ENCODE measurements at regions not wholly inside any gene's neighbourhood (a gene's known extent, or its start where the extent isn't known, plus 50 kb on each side); places are given as distances from the start of the nearest gene placed in this dataset.
A peak's percentile ranks its signal among the peaks of the same experiment; 100 is the strongest.

DNA sequence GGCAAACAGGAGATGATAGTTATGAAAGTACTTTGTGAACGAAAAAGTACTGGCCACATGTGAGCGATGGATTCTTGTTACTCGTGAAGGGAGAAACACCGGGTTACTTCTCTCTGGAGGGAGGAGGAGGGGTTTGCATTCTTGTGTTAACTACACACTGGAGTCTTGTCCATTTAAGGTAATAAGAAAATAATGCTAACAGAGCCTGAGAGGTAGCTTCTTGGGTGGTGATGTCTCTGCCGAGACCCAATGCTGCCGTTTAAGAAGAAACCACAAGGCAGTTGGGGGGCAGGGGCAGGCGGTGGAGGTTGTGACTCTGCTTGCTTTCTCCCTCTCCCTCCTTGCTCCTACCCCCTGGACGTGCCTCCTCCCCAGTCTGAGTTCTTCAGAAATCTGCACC is 100.9 kb upstream of the ROPN1 start:
- no peak for DNase-seq

DNA sequence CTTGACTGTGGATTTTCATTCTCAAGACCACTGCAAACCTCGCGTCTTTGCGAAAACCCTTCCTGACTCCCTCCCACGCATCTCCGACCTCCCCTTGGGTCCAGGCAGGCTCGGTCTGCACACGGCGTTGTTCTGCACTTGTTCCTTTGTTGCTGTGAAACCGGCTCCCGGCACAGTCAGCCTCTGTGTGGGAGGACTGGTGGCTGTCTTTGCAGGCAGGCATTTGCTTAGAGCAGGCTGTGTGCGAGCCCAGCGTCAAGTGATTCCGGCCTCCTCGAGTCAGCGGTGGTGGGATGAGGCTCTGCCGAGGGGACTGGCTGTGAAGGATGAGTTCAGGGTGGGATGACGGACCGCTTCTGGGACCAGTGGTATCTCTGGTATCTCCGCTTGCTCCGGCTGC is 102.6 kb upstream of the ROPN1 start:
- no peak for DNase-seq

DNA sequence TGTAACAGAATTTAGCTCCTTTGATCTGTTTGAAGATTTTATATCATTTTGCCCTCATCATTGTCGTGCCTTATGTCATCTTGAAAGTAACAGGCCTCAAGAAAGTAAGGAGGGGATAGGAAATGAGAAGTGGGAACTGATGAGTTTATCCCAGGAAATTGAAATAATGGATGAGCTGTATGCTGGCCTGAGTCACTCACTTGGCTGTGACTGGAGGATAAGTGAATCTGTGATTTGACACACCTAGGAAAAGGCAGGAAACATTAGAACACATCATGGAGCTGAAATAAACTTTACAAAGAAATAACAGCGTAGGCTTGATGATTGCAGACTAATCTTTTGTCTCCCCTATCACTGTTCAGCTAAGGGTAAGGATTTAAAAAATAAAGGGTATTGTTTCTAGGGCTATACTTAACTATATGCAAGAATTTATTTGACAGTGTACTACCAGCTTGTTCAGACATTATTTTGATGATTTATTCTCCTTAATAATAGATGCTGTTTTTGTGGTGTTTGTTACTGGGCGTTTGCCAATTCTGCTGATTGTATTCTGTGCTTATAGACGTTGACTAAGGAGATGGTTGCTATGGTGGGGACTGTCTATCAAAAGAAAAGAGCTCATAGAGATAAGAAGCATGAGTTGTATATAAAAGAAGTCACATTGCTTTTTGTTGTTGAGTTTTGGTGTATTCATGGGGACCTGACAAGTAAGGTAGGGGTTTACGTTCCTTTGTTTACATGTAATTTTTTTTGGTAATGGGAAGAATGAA is 105.6 kb upstream of the ROPN1 start:
- DNase-seq = no peak

DNA sequence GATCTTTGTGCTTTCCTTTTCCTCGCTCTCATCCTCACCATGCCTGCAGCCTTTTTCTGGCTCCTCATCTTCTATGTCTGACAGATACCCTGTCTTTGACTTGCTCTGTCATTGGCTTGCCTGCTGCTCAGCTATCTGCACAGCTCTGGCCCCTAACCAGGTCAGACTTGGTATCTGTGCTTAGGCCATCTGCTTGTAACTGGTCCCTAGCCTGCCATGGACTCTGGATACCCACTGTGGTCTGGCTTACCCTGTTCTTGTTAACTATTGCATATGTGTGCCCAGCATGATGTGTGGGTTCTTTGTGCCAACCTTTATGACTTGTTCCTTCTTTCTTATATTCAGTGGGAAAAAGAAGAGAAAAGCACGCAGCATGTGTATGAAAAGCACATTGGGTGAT is 109.7 kb upstream of the ROPN1 start:
- DNase-seq = no peak

DNA sequence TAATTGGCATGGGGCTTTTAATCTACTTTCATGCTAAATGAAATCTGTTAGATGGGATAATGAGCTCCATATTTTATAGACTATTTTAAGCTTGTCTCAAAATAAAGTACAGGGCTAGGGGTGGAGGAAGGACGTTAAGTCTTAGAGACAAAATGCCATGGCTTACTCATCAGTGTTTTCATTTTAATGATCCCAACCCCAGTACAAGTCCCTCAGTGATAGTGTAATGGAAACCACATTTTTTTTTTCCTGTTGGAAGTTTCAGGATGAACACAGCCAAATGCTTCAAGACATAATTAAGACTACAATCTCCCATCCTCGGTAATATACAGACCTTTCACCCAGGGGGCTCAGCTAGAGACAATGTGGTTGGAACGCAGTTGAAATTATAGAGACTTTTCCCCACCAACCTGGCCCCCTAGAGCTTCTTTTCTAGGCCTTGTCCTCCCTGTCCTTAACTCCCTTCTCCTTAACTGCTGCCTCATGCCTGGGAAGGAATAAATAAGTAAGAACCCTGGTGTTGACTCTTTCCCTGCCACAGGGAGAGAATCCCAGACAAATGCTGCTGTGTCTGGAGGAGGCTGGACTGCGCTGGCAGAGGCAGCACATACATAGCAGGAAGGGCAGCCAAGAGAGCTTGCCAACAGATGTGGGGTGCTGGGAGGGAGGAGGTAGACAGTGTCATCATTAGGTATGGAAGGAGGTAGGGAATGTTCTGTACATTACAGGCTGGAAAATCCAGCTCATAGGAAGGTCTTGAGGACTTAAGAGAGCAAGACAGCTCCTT is 115.4 kb upstream of the ROPN1 start:
- DNase-seq = no peak

DNA sequence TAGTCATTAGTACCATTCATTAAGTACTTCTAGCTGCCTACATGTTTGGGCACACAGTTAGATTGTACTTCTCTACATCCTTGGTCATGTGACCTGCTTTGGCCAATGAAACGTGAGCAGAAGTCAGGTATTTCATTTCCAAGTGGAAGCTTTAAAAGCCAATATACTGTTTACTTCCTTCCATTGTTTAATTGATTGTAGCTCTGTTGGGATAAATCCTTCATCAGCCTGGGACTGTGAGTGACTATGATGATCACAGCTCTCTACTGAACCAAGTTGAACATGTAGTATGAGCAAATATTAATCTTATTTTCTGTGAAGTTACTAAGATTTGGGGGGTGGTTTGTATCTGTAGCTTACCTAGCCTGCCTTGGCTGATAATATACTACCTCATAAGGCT is 116.5 kb upstream of the ROPN1 start:
- no peak for DNase-seq

DNA sequence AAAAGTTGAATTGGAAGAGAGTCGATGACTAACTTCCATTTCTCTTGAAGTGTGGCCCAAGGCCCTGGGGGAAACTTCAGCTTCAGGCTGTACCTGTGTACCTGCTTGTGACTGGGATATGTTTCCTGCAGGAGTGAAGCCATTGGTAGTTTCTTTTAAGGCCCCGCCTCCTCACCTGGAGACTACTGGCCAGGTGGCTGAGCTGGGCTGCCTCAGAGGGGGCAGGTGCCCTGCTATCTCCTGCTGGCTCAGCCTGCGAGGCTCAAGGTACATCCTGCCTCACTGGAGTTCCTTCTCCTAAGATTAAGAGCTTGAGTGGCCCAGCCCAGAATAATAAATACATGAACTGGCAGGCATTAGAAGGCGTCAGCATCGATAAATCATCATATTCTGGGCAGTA is 121.6 kb upstream of the ROPN1 start:
- no peak for DNase-seq

DNA sequence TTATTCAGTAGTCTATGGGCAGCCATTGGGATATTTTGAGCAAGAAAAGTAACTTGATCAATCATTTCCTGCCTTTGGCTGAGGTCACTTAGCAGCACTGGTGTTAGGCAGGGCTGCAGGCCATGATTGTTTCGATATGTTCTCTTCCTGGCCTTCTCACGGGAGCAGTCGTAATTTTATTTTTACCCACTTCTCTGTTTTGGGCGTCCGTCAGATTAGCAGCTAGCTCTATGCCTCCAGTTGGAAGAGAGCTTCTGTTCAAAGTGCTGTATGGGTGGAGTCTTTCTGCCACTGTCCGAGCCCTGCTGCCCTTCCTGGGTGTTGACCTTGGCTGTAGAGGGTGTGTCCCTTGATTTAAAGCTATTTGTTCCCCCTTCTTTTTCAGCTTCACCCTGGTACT is 123.4 kb upstream of the ROPN1 start:
- DNase-seq = no peak

DNA sequence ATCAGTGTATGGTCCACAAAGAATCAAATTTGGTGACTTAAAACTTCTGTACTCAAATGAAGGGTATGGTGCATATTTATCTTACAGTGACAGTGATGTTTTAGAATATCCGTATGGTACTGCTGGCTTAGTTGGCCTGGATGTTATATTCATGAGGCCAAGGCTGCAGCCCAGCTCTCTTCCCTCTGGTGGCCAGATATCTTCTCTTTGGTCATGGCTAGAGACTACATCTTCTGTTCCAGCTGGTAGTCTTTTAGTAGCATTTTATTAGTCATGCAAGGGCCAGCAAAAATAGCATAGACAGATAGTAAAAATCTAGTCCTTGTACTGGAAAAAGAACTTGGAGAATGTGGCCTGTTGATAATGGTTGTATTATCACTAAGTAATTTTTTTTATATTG is 124.0 kb upstream of the ROPN1 start:
- no peak for DNase-seq

DNA sequence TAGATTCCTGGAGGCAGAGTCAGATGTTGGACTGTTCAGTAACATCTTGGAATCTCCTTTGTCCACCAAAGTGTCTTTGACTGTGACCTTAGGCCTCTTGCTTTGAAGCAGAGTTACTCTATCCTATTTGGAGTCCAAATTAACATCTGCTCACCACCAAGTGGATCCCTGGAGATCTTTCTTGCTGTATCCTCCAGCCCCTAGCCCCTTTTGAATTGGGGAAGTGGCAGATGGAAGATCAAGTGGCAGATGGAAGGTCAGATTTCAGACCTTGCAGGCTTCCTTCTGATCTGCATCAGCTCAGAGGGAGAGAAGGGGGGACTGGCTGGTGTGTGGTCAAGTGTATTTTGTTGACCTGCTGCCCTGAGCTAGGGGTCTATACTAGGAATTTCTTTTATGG is 125.0 kb upstream of the ROPN1 start:
- no peak for DNase-seq

DNA sequence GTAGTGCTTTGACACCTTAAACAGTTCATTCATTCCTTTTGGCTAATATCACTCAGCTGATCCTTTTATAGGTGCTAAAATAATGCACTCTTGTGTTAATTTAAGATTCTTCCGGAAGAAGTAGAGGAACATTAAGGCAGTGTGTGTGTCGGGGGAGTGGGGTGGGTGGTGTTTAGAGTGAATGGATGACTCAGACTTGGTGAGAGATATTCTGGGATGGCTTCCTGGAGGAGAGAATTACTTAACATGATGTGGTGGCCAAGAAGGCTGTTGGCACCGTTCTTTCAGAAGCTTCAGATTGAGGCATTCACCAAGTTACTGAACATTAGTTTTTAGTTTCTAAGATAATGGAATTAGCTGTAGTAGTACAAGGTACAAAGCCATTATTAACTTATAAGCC is 125.6 kb upstream of the ROPN1 start:
- no peak for DNase-seq

DNA sequence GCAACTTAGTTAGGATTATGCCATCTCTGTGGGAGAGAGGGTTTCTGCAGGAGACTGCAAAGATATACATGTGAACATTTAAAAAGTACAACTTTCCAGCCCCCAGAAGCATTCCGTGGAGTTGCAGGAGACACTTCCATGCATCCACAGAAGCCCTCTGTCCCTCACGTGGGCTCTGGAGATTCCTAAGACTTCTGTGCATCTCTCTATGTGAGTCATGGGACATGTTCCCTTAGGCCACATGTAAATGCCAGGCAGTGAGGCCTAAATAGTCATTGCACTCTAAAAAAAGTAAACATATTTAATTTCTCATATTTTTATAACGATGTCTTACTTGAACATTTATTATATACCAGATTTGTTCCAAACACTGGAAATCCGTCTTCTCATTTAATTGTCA is 126.5 kb upstream of the ROPN1 start:
- DNase-seq = no peak

DNA sequence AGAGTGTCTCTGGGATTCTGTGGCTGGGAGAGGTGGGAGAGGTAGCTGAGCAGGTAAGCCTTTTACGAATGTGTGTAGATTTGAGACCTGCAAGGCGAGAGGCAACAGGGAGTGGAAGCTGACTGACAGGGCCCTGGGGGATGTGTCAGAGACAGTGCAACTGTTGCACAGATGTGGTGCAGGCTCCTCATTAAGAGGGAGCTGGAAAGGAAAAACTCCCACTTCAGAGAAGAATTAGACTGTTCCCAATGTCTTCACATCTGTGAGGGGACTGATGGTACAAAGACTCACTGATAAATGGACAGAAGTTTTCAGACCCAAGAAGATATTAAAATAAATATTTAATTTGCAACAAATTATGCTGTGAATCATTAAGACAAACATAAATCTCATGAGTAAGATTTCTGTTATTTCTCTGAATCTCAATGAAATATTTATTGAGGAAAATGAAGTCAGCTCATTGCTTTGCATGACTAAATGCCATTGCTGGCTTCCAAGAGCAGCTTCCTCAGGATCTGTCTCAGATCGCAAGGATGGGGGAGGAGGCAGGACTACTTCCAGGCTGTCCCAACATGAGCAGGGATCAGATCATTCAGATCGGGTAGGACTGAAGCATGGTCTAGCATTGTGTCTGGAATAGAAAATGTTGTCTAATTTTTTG is 127.3 kb upstream of the ROPN1 start:
- DNase-seq = peak; percentile 83

DNA sequence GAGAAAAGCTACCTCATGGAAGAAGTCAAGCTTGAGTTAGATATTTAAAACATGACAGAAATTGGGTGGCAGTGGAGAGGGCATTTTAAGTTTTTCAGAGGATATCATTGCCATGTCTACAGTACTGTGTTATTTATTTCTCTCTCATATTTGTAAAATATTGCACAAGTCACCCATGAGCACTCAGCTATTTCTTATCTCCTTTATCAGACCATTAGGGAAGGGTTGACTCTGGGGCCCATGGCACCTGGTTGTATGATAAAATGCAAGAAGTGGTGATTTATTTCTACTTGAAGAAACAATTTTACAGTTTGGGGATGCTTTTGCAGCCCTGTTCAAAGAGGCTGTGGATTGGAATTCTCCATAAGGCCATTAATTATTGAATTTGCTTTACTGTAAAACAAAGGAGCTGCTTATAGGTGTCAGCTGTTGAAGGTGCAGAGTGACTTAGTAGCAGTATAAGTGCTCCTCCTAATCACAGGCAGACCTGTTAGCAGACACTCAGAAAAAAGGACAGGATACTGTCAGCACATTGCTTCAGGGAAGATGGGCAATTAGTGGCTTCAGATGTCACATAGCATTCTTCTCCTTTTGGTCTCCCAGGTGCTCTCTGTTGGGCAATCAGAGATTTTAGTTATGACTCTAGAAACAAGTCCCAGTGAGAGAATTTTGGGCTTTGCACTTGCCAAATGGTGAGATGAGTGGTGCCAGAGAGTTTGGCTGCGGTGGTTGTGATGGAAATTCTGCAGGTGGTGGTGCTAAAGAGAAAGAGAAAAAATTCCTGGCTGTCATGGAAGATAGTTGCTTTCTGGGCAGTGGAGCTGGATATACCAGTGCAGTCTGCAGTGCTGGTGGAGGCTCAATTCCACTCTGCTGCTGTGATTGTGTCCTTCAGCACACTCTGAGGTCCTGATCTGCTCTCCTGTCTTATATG is 129.7 kb upstream of the ROPN1 start:
- no peak for DNase-seq

DNA sequence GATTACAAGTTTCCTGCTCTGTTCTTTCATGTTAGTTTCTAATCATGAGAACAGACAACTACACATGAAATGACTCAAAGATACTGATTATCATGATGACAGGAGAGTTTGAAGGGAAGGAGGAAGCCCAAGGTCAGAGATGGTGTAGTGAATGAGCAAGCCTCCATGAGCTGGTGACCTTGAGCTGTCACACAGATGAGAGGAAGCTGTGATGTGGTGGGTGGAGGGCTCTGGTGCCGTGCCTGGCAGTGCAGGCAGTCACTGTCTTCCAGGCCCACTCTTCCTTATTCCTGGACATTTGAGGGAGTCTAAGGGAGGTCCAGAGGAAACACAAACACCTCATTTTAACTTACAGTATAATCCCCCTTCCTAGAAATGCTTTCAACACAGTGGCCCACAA is 133.4 kb upstream of the ROPN1 start:
- no peak for DNase-seq

DNA sequence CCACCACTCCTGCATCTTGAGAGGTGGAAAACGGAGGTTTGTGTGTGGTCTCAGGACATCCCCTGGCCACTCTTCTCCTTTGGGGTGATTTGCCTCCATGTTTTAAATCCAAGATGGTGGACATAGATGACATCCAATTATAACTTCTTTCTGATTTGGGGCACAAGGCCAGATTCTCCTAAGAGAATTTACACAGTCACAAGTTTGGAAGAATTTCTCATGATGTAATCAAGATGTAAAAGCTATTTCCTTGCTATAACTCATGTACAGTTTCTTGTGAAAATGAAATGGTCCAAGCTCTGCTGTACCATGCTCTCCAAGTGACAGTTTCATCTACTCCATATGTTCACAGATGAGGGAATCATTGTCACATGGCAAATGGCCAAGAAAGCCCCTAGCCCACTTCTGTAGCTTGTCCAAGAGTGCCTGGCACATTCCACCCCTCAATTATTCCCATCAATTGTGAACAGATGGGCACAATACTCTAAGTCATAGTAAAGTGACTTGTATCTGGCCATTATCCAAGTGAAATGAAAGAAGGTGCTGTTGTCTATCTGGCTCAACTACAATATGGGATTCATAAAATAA is 134.6 kb upstream of the ROPN1 start:
- no peak for DNase-seq

DNA sequence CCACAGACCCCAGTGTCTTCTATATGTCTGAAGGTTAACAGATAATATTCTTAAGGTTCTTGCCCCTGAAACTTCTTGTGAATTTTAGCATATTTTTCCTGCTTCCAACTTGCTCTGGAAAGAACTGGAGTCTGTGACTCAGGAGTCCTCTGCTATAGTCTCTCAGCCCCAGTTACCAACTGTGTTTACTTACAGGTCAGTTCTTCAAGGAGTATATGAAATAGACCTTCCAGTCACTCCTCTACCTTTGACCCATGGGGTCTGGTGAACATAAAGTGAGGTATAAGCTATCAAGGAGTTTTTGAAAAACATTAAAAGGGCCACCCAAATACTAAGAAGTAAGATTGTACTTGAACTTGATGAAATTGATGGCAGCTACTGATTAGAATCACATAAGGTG is 139.2 kb upstream of the ROPN1 start:
- DNase-seq = no peak

DNA sequence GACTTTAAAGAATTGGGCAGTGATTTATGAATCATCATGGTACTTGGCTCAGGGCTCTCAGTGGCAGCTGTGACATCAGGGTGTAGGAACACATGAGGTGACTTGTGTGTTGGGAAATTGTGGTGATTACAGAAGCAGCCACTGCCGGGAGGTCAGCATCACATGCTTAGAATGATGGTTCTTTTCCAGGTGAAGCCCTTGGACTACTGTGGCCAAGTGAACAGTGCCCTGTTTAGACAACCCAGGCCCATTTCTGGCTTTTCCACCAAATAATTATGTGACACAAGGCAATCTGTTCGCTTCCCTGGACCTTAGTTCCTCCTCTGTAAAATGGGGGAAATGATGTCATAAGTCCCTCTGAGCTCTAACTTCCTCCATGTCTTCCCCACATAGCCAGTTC is 139.7 kb upstream of the ROPN1 start:
- DNase-seq = no peak

DNA sequence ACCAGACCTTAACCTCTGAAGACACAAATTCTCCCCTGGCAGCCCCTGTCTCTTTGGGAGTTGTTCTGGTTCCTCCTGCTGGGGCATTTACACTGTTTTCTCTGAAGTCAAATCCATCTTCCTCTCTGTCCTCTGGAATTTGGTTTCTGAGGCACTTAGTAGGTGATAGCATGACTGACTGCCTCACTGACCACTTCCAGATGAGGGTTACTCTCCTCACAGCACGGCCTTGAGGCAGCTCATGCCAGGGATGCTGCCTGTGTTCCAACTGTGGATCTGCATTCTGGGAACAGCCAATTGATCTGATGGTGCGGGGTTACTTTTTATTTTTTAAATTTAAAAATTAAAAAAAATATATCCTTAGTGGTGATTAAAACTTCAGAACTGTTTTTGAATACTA is 140.9 kb upstream of the ROPN1 start:
- DNase-seq = no peak

DNA sequence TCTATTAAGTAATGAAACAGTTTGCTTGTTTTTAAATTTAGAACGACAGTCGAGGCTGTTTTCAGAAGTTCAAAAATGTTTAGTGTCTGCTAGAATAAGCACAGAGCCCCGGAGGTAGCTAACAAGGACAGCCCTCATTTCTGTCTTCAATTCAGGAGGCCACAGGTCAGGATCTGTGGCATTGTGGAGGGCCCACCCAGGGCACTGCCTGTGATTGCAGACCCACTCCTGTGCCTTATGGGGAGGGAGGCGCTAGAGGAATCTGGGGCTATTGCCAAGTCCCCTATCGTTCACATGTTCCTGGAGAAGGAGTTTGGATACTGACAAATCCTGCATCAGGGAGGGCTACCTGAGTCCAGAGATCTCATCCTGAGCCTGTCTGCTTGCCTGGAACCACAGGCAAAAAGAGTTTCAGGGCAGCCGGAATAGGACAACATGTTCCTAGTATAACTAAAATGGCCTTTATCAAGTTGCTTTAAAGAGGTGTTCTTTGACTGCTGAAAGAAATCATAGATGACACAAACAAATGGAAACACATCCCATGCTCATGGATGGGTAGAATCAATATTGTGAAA is 141.5 kb upstream of the ROPN1 start:
- DNase-seq = no peak

DNA sequence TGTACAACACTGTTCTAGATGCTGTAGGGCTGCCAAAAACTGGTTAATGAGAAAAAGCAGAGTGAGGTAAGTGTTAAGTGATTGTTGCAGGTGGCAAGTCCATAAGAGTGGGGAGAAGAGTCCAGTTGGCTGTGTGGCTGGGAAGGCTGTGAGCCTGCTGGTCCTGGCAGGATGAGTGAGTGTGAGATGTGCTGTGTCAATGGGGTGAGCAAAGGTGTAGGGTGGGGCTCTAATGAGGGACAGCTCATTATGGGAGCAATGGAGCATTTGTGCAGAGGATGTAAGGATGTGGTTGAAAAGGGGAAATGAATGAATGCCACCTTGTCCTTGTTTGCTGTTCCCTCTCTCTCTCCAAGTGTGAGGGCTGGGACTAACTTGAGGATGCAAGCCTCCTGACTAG is 145.3 kb upstream of the ROPN1 start:
- no peak for DNase-seq

DNA sequence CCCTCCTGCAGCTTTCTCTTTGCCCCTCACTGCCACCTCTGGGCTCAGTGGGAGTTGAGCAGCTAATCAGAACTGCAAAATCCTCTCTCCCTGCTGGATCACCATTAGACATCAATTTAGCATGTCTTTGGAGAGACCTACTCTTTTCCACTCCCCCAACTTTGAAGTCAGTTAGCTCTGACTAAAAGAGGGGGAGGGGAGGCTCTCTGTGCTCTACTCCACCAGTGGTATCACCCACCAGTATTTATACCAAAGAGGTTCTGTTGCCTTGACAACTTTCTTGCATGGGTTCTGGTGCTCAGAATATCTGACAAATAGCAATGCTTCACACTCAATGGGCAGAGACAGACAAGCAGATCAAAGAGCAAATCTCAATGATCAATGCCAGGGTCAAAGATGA is 146.2 kb upstream of the ROPN1 start:
- no peak for DNase-seq
